Esophagus squamous epithelium (tissue), 4 donors: ENCODE measurements at regions not wholly inside any gene's neighbourhood (a gene's known extent, or its start where the extent isn't known, plus 50 kb on each side); places are given as distances from the start of the nearest gene placed in this dataset.

Experiments
- CTCF ChIP-seq, 6 experiments: fragments of 450-650 bp in 4 of 6; fragments of 200-600 bp in 2 of 6; sonication (generic) in 2 of 6; IDR thresholded peaks; one replicate each; pipeline ENCODE4 v1.5.1; 2016 to 2019; ENCODE audit warnings: antibody characterized with exemption in 6 of 6, mild to moderate bottlenecking in 4 of 6, moderate library complexity in 4 of 6
- POLR2A ChIP-seq, 4 donors: fragments of 450-650 bp; IDR thresholded peaks; one replicate each; pipeline ENCODE4 v1.6.1; 2017; ENCODE audit warnings: antibody characterized with exemption in 4 of 4, mild to moderate bottlenecking in 4 of 4, moderate library complexity in 3 of 4

GRCh38 chr11:90699791-90700400, 477.0 kb upstream of the CHORDC1 start:
- TF ChIP-seq CTCF (IDR thresholded peaks at IDR 0.05) (no peak), POLR2A (IDR thresholded peaks at IDR 0.05) (no peak)
